ENCODE measurements at regions not wholly inside any gene's neighbourhood (a gene's known extent, or its start where the extent isn't known, plus 50 kb on each side); places are given as distances from the start of the nearest gene placed in this dataset.
"Not testable (repeated sequence)": the region's sequence is repeated elsewhere in the genome, so short reads cannot be mapped to it uniquely, and the experiment has no call there.

GRCh38 chr6:118705544-118706491 is 54.4 kb upstream of the CEP85L start:
- TF ChIP-seq CTCF (IDR thresholded peaks at IDR 0.05; ENCODE audit: insufficient read depth, low read length, poor library complexity, severe bottlenecking): no peak
- H3K27me3 ChIP-seq (replicated peaks; ENCODE audit: control insufficient read depth, insufficient read depth, low read length): no peaks in the 10 kb centered on the region
- H3K4me3 ChIP-seq (replicated peaks; ENCODE audit: low read depth, low read length): peak overlapping the region; percentile 54
- H3K36me3 ChIP-seq (ENCODE audit: control insufficient read depth, insufficient read depth, low read length): no peaks in the 10 kb centered on the region
- peak; percentile 32 for DNase-seq (ENCODE audit: extremely low read depth, insufficient read length)

GRCh38 chr6:118704915-118705314 is 53.5 kb upstream of the CEP85L start:
- Histone ChIP-seq H3K36me3 (ENCODE audit: control insufficient read depth, insufficient read depth, low read length) (no peaks in the 10 kb centered on the region), H3K4me3 (replicated peaks; ENCODE audit: low read depth, low read length) (no peak overlapping the region), H3K27me3 (replicated peaks; ENCODE audit: control insufficient read depth, insufficient read depth, low read length) (no peaks in the 10 kb centered on the region)
- no peak for DNase-seq (ENCODE audit: extremely low read depth, insufficient read length)
- TF ChIP-seq CTCF (IDR thresholded peaks at IDR 0.05; ENCODE audit: insufficient read depth, low read length, poor library complexity, severe bottlenecking): no peak

- not testable (repeated sequence) for DNase-seq (ENCODE audit: extremely low read depth, insufficient read length)
These were observed 49.9 kb upstream of the CEP85L start for GRCh38 chr6:118701260-118701659.

More at GRCh38 chr6:118701260-118701659, 49.9 kb upstream of the CEP85L start:
- H3K4me3 ChIP-seq (replicated peaks; ENCODE audit: low read depth, low read length); H3K36me3 ChIP-seq (ENCODE audit: control insufficient read depth, insufficient read depth, low read length); H3K27me3 ChIP-seq (replicated peaks; ENCODE audit: control insufficient read depth, insufficient read depth, low read length): not testable (repeated sequence)

Data from GM06990 (cell line).